HepG2 (cell line): ENCODE measurements at regions not wholly inside any gene's neighbourhood (a gene's known extent, or its start where the extent isn't known, plus 50 kb on each side); places are given as distances from the start of the nearest gene placed in this dataset.

ENCODE experiments used
- ATAC-seq: fragments of 200-7000 bp; cut with Tn5 transposase; 3 replicates; pipeline ENCODE4 v1.9.1; 2020; ENCODE audit warnings: mild to moderate bottlenecking, moderate library complexity
- BruUV-seq: library from RNA; stranded (reverse); fragments of 400-500 nt; replicated peaks from 2 replicates; lab custom pipeline; 2021; lab: Mats Ljungman, UMichigan
- CTCF ChIA-PET: fragments of 300-600 bp; formaldehyde crosslinking; extraction: SDS; loops from one replicate; lab custom pipeline; 2021; ENCODE audit warnings: low total read pairs, inconsistent platforms, low intra/inter-chr PET ratio; lab: Yijun Ruan, JAX
- POLR2A ChIA-PET: fragments of 350-600 bp; sonication (Branson Sonifier 250); formaldehyde crosslinking; loops from one replicate; lab custom pipeline; 2020; ENCODE audit warnings: antibody characterized with exemption, inconsistent platforms; lab: Yijun Ruan, JAX
- DNase-seq: peaks from one replicate; pipeline ENCODE4 v3.0.0-alpha.2; 2015; ENCODE audit warnings: low spot score
- FAIRE-seq: peaks from 3 replicates; lab custom pipeline; 2011; peaks lifted over from hg19 to GRCh38; lab: Jason Lieb, UNC
- H2AFZ ChIP-seq: one replicate; pipeline ENCODE4 v1.6.1; 2011; ENCODE audit warnings: low read length, inconsistent platforms
- H3K27ac ChIP-seq: fragments of 300-600 bp; 3 replicates; pipeline ENCODE4 v1.8.0; 2011; ENCODE audit warnings: mixed run types, mild to moderate bottlenecking, mixed read lengths, low read length, inconsistent platforms; ENCODE audit not compliant: insufficient read depth; ENCODE audit errors: extremely low read length
- H3K27me3 ChIP-seq, 2 experiments: fragments of 200-600 bp in 1 of 2; 2 replicates in 1 of 2; 3 replicates in 1 of 2; pipeline versions ENCODE4 v1.6.0 to v1.8.0; 2011; ENCODE audit warnings: low read length in 2 of 2, mild to moderate bottlenecking in 2 of 2, moderate library complexity in 2 of 2, inconsistent platforms in 1 of 2; ENCODE audit not compliant: insufficient read depth in 2 of 2, control insufficient read depth in 1 of 2
- H3K36me3 ChIP-seq, 2 experiments: fragments of 200-600 bp in 1 of 2; replicated peaks in 1 of 2; 2 replicates in 1 of 2; 3 replicates in 1 of 2; pipeline versions ENCODE4 v1.5.1 to v1.8.0; 2011; ENCODE audit warnings: low read length in 2 of 2, inconsistent platforms in 1 of 2; ENCODE audit not compliant: insufficient read depth in 2 of 2, control insufficient read depth in 1 of 2
- H3K4me1 ChIP-seq: 2 replicates; pipeline ENCODE4 v1.5.1; 2012; ENCODE audit warnings: low read length, inconsistent platforms; ENCODE audit not compliant: insufficient read depth
- H3K4me2 ChIP-seq: 2 replicates; pipeline ENCODE4 v1.6.0; 2011; ENCODE audit warnings: low read depth, low read length, inconsistent platforms
- H3K4me3 ChIP-seq, 3 experiments: fragments of 200-600 bp in 1 of 3; sonication (generic), shearing (Covaris generic) in 1 of 3; replicated peaks in 1 of 3; 2 replicates each; pipeline ENCODE4 v1.5.1; 2011 to 2016; ENCODE audit warnings: low read length in 3 of 3, inconsistent platforms in 2 of 3, low read depth in 2 of 3, mild to moderate bottlenecking in 2 of 3, control low read depth in 1 of 3, mixed read lengths in 1 of 3; ENCODE audit not compliant: insufficient read depth in 1 of 3
- H3K79me2 ChIP-seq: one replicate; pipeline ENCODE4 v1.6.1; 2011; ENCODE audit warnings: low read length, inconsistent platforms; ENCODE audit not compliant: insufficient read depth
- H3K9ac ChIP-seq: 2 replicates; pipeline ENCODE4 v1.6.0; 2011; ENCODE audit warnings: mild to moderate bottlenecking, low read depth, low read length, inconsistent platforms; ENCODE audit not compliant: insufficient read depth
- H3K9me3 ChIP-seq: 2 replicates; pipeline ENCODE4 v1.5.1; 2012; ENCODE audit warnings: mild to moderate bottlenecking, low read length
- H4K20me1 ChIP-seq: 2 replicates; pipeline ENCODE4 v1.6.0; 2011; ENCODE audit warnings: inconsistent platforms, mild to moderate bottlenecking, low read length, moderate library complexity; ENCODE audit not compliant: insufficient read depth
- AHDC1 ChIP-seq: sonication (generic); formaldehyde crosslinking; IDR thresholded peaks from 2 replicates; pipeline ENCODE4 v1.5.1; 2020; ENCODE audit warnings: mild to moderate bottlenecking, missing genetic modification reagents, borderline replicate concordance
- DPF2 ChIP-seq: sonication (generic); formaldehyde crosslinking; IDR thresholded peaks from 2 replicates; pipeline ENCODE4 v1.4.0; 2020; ENCODE audit warnings: mild to moderate bottlenecking, low read depth, missing genetic modification reagents, borderline replicate concordance
- ELF1 ChIP-seq: sonication (generic); formaldehyde crosslinking; IDR thresholded peaks from 2 replicates; pipeline ENCODE4 v1.4.0; 2020; ENCODE audit warnings: missing genetic modification reagents
- ISL2 ChIP-seq: sonication (generic); formaldehyde crosslinking; IDR thresholded peaks from 2 replicates; pipeline ENCODE4 v1.5.0; 2020; ENCODE audit warnings: missing genetic modification reagents
- MAX ChIP-seq: IDR thresholded peaks from 2 replicates; pipeline ENCODE4 v1.6.1; 2012; ENCODE audit warnings: inconsistent platforms
- MBNL3 ChIP-seq: fragments of 250-450 bp; sonication (Bioruptor Pico); conservative IDR thresholded peaks from 2 replicates; pipeline ENCODE4 v1.8.0; 2022; ENCODE audit warnings: mild to moderate bottlenecking, inconsistent platforms
- SALL2 ChIP-seq: sonication (generic); formaldehyde crosslinking; IDR thresholded peaks from 2 replicates; pipeline ENCODE4 v1.8.1; 2023; ENCODE audit warnings: mild to moderate bottlenecking, missing genetic modification reagents, inconsistent platforms
- WGBS: methylation state at CpG from one replicate; pipeline ENCODE4 v1.1.6; 2017; ENCODE audit warnings: low lambda C conversion rate; 5-methylcytosine and 5-hydroxymethylcytosine counted together
- in situ Hi-C: cut with HindIII; loops from 2 replicates; pipeline ENCODE4 v1.10.0; 2017; ENCODE audit warnings: low pct_unique_long_range_greater_than_20kb; ENCODE audit not compliant: extremely low pct_ligation_motif_present
- intact Hi-C: fragments of 100-400 bp; cut with micrococcal nuclease; formaldehyde crosslinking; loops from one replicate; pipeline ENCODE4 v1.10.0; 2022; ENCODE audit not compliant: unreplicated experiment

GRCh38 chr10:88154596-88155250 is 291.3 kb downstream of the PTEN start:
- no TSS peak for BruUV-seq
- intact Hi-C loops (no loop called here), in situ Hi-C loops (no loop called here)
- Histone ChIP-seq H2AFZ (no peak overlapping the region), H3K4me2 (no peak overlapping the region), H3K9ac (no peak overlapping the region), H3K79me2 (no peaks in the 10 kb centered on the region), H3K4me1 (no peaks in the 10 kb centered on the region), H3K9me3 (no peaks in the 10 kb centered on the region), H4K20me1 (no peaks in the 10 kb centered on the region), H3K27me3 (no peaks in the 10 kb centered on the region), H3K4me3 (no peak overlapping the region), H3K36me3 (no peaks in the 10 kb centered on the region), H3K27ac (no peak overlapping the region)
- TF ChIP-seq MAX, result no peak
- TF ChIP-seq MBNL3 (CRISPR knock-in tag), result no peak
- no peak for TF ChIP-seq SALL2 (CRISPR knock-in tag)
- TF ChIP-seq ISL2 (CRISPR knock-in tag), result no peak
- TF ChIP-seq ELF1 (CRISPR knock-in tag), result no peak
- no peak for TF ChIP-seq DPF2 (CRISPR knock-in tag)
- no peak for TF ChIP-seq AHDC1 (CRISPR knock-in tag)
- CTCF ChIA-PET, result no interaction called here
- 7% methylated on average over 6 of the region's 6 CpGs for WGBS
- ATAC-seq, result no peak
- FAIRE-seq, result no peak
- no peak for DNase-seq
- POLR2A ChIA-PET, result no interaction called here
